HG02938 (cell line): ENCODE measurements at regions not wholly inside any gene's neighbourhood (a gene's known extent, or its start where the extent isn't known, plus 50 kb on each side); places are given as distances from the start of the nearest gene placed in this dataset.
"Not testable (repeated sequence)": the region's sequence is repeated elsewhere in the genome, so short reads cannot be mapped to it uniquely, and the experiment has no call there.

Experiments
- ATAC-seq: cut with Tn5 transposase; IDR thresholded peaks from one replicate; pipeline ENCODE4 v1.9.1; 2021; ENCODE audit warnings: mild to moderate bottlenecking, moderate library complexity; ENCODE audit not compliant: unreplicated experiment

DNA sequence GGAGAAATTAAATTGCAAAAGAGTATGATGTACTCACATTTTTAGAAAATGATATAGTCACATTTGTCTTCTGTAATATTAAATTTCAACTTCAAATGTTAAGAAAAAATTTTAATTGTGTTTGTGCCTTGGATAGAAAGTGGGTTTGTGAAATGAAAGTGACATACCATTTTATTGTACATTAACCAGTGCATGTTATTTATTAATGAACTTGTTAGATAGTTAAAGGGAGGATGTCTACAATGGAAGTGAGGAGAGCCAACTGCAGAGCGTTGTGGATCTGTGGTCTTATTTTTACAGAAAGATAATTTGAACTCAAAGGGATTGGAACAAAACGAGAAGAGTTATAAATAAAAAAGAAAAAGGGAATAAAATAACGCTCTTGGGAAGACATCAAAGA lies 291.7 kb downstream of the ARL4A start:
- no peak for ATAC-seq

DNA sequence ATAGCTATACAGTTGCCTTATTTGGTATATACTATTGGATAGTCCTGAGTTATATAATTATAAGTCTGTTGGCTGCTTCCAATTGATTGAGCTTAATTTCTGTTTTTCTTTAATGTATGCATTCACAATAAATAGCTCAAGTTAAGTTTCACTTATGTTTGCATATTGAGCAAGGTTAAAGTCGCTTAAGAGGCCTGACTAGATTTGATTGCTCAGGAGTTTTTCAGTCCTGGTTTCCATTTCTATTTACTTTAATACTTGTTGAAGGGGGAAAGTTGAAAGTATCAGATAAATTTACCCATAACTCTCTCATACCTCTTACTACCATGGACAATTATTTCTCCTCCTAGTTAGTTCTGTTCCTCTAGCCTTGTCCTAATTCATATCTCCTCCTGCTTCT lies 294.7 kb downstream of the ARL4A start:
- ATAC-seq, result no peak

DNA sequence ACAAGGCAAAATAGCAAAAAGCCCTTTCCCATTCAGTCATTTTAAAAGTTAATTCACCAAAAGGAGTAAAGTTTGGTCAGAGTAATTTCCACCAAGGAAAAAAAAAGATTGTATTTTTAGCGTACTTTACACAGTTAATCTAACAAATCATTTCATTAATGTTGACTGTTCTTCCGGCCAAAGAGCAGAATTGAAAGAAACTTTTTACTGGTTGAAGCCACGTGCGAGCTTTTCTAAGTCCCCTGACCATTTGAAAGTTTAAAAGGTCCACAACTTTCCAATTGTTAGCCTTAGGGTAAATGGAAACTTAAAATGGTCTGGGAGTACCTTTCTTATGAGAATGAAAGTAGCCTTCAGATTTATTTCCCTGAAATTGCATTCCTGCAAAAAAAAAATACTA lies 296.7 kb downstream of the ARL4A start:
- ATAC-seq, result no peak

DNA sequence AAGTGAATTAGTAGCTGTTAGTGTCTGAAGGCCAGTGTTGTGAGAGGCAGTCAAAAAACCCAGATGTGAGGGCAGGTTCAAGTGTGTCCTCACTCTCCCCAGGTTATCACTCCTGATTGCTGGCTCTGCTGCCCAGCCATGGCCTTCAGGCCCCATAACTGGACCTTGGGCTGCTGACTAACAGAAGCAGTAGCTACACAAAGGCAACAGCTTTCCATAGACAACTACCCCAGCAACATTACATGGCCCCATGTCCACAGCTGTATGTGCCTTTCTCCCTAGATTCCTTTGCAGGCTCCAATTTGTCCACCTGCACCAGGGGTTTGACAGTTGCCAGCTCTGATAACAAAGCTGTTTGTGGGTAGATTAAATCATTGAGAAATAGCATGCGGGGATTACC lies 297.8 kb downstream of the ARL4A start:
- no peak for ATAC-seq

DNA sequence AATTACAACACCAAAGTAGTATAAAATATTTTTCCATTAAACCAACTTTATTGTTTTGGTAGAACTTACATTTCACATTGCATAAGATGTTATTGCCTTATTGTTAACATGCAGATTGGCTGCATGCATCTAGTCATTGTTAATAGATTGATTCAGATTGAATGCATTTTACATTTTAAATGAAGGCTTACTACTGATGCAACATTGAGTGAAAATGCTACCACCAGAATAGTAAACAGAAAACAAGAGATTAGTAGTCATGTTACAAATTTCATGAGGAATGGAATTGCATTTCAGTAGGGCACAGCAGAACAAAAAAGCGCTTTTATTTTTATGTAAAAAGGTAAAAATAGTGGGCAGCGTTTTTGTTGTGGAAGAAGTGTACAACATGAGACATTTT lies 298.3 kb downstream of the ARL4A start:
- ATAC-seq, result no peak

DNA sequence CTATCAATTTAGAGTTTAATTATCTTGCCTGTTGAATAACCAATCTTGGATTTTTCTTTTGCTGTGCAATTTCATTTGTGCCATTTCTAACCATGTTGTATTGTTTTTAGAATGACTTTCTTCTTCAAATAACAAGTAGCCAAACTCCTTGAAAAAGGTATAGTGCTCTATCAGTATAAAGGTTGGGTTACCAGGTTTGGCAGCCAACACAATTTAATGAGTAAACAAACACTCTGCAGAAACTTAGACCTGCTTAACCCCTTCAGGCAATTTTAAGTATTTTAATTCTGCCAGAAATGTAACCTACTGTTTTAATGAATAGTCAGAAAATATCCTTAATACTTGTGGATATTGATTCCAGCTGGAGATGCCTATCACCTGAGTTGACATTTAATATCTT lies 299.8 kb downstream of the ARL4A start:
- no peak for ATAC-seq

DNA sequence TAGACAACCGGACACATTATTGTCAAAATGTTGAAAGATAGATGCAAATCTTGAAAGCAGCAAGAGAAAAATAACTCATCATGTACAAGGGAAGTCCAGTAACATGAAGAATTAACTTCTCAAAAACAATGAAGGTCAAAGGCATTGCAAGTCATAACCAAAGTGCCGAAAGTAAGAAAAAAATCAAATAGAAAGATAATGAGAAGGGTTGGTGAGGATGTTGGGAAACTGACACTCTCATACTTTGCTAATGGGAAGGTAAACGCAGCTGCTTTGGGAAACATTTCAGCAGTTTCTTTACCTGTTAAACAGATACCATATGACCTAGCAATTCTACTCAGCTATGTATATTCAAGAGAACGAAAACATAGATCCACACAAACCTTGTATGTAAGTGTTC lies 303.0 kb downstream of the ARL4A start:
- ATAC-seq, result no peak

DNA sequence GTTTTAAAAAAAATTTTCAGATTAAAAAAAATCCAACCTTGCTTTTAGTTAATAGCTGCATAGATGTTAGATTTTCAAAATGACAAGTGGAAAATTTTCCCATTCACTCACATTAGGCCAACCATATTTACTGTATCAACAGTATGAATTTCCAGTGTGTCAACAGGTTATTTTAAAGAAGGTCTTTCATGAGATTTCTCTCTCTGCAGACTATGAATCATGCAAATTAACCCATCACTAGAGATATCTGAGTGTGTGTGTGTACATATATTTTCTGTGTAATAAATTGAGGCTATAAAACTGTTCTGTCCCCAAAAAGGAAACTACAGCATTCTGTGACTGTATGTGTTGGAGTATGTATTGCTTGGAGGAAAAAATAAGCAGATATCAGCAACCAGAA lies 305.6 kb downstream of the ARL4A start:
- ATAC-seq, result no peak

DNA sequence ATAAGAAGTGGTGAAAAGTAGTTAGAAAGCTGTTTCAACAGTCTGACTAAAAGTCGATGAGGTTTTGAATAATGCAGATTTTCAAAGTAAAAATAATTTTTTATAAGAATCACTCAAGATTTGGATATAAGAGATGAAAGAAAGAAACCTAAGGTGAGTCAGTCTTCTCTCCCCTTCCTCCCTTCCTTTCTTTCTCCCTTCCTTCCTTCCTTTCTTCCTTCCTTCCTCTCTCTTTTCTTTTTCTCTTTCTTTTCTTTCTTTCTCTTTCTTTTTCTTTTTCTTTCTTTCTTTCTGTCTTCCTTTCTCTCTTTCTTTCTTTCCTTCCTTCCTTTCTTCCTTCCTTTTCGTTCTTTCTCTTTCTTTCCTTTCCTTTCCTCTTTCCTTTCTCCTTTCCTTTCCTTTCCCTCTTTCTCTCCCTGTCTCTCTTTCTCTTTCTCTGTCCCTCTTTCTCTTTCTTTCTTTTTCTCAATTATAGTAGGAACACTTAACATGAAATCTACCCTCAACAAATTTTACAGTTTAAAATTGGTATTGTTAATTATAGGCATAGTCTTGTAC lies 308.6 kb downstream of the ARL4A start:
- no peak for ATAC-seq

DNA sequence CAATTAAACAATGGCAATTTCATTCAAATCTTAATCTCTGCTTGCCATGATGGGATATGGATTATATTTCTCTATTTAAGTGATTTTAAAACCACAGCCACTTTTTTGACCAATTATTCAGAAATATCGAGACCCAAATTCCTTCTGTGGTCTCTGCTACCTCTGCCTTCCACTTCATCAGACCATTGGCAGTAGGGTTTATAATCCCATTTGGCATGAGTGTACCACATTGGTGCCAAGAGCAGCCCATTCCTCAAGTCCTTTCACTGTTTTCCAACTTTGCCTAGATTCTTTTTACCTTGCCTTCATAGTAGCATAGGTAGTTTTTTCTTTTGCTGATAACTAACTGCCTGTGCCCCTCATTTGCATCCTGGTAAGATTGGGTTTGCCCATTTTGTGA lies 319.9 kb downstream of the ARL4A start:
- no peak for ATAC-seq

DNA sequence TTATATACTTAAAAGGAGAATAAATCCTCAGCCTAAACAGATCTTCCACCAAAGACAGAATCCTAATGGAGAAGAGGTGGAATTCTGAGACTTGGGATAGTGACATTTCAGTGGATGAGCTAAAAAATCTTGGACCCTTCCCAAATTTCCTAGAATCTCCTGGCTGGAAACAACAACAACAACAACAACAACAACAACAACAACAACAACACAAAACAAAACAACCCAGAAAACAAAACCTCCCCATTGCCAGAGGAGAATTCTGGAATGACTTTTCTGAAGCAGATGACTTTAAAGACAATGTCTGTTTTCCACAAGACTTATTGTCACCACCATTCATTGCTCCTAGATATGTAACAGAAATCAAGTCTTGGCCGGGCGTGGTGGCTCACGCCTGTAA lies 322.1 kb downstream of the ARL4A start:
- no peak for ATAC-seq

DNA sequence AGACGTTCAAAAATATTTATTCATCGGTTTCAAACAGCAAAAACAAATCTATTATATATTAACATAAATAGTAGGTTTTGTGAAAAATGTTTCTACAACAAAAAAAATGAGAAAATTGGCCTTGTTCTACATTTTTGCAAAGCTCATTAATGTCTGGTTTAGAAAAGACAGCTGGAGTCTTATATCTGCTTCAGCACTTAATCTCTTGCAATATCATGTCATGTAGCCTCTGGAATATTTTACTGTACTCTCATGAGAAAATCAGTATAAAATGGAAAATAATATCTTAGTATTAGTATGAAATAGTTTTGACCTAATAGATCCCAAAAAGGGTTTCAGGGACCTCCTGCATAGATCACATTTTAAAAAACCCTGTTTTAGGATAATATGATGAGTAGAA lies 326.6 kb downstream of the ARL4A start:
- no peak for ATAC-seq

DNA sequence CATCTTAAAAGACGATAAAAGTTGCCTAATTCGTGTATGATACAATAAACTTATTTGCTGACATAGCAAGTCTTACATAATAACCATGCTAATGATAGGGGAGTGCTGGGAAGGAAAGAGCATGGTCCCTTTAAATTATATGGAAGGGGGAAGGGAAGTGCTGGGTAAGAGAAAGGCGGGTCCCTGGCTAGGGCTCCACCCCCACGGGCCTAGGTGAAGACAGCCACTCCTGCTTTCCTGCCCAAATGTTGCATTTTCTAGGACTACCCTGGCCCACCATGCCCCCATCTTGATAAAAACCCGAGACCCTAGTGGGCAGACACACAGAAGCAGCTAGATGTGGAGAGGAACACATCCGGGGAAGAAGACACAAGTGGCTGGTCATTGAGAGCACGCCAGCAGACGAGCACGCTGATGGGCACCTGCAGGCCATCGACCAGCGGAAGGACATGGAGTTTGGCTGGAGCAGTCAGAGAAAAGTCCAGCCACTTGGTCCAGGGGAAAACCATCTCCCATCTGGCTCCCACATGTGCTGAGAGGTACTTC lies 328.7 kb downstream of the ARL4A start:
- no peak for ATAC-seq

DNA sequence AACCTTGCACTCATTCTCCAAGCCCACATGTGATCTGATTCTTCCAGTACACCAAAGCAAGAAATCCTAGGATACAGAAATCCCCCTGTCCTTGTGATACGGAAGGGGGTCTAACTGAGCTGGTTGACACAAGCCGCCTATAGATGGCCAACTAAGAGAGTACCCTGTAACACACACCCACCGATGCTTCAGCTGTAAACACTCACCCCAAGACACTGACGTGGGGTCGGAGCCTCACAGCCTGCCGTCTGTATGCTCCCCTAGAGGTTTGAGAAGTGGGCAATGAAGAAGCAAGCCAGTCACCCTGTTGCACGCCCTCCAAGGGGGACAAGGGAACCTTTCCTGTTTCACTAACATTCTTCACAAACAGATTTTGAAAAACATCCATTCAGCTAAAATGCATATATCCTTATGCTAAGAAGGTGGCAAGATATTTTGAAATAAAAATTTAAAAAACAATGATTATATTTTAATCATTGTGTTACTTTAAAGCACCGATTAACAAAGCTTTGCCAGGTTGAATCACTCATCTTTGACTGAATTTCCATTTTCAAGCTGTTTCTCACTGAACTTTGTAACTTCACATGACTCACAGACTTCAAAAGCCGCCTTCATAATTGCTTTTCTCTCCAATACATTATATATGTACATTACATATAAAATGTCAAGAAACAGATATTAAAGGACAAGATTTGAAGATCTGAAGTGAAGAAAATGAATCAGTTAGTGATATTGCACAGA lies 329.3 kb downstream of the ARL4A start:
- ATAC-seq, result no peak

DNA sequence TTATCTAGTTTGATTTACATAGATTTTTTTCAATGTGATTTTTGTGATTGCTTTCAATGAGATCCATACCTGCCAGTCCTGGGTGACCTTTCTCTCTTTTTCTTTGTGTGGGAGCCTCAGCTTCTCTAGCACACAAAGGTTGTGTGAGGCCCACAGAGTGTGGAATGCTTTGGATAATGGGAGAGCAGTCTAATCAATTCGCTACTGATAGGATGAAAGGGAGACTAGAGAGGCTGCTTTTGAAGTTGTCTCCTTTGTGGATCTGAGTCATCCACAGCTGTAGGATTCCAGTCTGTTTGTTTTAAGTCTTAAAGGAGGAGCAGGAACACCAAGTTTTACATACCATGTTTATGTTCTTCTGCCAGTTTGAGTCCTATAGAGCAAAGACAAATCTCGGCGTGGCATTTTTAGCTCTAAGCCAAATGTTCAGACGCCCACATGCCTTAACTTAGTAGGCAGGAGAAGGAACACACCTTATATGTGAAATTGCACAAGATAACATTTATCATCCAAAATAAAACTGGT lies 330.0 kb downstream of the ARL4A start:
- ATAC-seq, result no peak

DNA sequence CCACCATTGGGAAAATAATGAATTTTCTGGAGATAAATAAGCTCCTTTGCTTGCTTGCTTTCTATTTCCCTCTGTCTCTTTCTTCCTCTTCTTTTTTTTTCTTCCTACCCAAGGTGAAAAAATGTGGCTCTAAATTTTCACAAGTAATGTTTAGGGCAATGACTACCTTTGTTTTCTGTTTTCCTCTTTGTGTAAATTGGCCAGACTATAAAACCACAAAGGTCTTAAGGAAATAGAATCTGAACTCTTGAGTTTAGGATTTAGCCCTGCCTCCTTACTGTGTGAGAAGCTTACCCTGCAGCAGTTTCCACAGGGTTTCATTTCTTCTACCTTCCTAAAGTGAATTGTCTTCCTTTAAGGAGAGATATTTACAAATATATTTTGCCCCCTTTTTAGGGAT lies 330.4 kb downstream of the ARL4A start:
- no peak for ATAC-seq

DNA sequence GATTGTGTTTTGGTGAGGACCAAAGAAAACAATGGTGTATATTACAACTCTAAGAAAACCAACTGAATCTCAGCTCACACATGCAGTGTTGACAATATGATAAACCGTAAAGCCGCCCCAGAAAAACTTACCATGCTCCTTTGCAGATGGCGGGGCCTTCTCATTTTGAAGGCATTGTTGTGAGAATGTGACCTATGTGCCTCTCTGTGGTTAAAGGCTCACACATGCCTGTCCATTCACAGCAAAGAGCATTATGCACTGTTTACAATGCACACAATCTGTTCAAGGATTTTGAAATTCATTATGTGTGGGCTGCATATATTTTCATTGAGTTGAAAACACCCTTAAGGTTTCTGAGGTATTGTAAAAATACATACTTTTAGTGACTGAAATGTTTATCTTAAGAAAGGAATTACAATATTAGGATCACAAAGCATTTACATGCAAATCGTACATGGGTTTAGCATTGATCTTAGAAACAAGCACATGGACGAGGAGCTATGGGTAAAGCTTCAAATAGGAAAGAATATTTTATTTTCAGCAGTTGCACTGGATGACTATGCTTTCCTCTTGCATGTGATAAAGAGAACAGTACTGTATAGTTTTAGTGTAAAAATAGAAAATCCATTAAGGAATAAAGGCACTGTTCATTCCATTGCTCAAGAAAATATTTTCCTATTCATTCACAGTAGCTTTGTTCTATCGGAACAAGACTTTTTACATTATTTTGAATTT lies 334.3 kb downstream of the ARL4A start:
- no peak for ATAC-seq

DNA sequence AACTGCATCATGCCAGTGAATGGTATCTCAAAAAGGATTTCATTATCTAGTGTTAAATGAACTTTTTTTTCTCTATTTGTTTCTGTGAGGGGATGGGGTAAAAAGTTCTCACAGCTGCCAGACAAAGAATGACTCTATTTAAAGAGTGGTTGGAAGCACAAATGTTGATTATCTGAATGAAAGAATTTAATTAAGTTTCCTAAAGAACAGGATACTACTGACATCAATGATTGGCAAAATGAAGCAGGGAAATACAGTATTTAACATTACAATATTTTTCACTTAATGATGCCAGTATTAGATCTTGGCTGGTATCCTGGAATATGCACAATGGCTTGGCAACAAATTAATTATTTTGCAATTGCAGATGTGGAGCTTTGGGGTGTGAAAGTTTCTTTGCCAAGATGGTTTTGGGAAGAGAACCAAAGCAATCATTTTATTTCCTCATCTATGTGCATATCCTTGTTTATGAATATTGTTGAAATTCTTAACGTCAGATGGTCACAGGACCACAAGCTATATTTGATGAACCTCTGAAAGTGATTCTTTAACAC lies 336.8 kb downstream of the ARL4A start:
- no peak for ATAC-seq

DNA sequence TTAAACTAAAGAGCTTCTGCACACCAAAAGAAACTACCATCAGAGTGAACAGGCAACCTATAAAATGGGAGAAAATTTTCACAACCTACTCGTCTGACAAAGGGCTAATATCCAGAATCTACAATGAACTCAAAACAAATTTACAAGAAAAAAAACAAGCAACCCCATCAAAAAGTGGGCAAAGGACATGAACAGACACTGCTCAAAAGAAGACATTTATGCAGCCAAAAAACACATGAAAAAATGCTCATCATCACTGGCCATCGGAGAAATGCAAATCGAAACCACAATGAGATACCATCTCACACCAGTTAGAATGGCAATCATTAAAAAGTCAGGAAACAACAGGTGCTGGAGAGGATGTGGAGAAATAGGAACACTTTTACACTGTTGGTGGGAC lies 337.6 kb downstream of the ARL4A start:
- not testable (repeated sequence) for ATAC-seq

DNA sequence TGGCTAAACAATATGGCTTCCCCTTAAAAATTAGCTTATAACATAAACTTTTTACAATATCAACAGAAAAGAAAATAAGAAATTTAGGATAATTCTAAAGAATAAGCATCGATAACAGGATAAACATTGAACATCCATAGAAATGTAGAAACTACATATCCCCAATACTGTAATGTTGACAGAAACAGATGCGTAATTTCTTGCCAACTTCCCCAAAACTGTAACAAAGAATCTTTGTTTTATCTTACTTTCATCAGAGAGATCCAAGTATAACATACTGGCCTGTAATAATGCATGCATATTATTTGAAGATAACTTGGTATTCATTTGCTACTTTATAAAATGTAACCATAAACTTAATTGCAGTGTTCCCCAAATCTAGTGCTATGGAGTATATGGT lies 339.9 kb downstream of the ARL4A start:
- no peak for ATAC-seq

DNA sequence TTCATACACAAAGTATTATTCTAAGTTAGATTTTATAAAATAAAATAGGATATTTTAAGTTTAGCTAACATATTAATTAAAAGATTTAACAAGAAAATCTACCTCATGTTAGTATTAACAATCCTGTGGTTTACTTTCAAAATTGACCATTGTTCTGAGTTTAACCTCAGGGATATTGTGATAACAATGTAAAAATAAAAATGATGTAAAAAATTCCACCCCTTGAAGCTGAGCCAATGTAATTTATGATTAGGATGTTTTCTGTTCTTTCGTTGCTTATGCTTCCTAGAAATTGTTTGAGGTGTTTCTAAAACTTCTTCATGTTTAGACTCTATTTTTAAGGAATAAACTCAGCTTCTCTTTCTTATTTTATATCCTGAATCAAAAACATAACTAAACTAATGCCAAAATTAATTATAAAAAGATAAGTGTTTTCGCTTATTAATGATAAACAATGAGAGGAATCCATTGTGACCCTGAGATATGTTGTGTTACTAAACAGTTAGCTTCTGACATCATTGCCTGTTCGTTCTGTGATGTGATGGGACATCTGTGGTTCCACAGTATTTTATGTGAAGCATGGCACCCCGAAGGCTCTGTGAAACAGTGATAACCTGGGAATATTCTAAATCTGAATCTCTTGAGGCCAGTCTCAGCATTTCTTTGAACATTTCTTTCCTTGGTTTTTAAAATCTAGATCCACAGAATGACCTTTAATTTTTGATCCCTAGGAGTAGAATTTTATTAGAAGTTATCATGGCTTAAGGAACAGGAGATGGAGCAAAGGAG lies 340.8 kb downstream of the ARL4A start:
- ATAC-seq, result no peak
